ENCODE measurements at regions not wholly inside any gene's neighbourhood (a gene's known extent, or its start where the extent isn't known, plus 50 kb on each side); places are given as distances from the start of the nearest gene placed in this dataset.

DNA sequence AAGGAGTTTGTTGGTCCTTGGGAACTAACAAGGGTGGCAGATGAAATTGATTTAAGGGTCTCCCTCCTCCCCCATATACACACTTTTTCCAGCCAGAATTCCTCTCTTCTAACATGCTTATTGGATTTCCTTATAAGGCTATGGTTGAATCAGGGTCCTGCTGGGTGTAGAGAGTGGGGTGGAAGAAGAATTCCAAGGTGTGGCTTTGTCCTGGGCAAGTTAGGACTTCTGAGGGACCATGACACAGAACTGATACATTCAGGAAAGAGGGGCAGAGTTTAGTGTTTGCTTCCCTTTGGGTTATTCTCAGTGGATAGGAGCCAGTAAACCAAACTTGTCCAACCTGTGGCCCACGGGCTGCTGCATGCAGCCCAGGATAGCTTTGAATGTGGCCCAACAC lies 116.5 kb downstream of the SNX18 start:
- no peak for DNase-seq

DNA sequence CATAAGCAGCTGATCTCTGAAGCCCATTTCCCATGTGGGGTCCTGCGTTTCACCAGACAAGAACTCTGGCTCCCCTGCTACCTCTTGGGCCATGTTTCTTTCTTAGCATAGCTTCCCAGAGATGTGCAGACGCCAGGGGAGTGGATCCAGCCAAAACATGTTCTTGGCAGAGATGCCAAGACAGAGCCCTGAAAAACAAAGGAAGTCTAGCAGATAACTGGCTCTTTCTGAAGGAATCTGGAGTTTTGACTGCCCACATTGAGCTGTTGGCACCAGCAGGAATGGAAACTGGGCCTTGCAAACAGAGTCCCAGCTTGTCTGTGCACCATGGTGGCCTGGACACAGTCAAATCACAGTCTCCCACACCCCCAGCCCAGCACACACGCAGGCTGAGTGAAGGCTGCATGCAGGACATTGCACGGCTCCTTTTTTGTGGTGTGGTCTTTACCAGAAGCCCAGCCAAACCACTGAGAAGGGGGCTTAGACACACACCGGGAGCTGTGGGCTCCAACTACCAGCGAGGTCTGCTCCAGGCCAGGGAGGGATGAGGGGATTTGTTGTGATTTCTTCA lies 114.7 kb downstream of the SNX18 start:
- no peak for DNase-seq

DNA sequence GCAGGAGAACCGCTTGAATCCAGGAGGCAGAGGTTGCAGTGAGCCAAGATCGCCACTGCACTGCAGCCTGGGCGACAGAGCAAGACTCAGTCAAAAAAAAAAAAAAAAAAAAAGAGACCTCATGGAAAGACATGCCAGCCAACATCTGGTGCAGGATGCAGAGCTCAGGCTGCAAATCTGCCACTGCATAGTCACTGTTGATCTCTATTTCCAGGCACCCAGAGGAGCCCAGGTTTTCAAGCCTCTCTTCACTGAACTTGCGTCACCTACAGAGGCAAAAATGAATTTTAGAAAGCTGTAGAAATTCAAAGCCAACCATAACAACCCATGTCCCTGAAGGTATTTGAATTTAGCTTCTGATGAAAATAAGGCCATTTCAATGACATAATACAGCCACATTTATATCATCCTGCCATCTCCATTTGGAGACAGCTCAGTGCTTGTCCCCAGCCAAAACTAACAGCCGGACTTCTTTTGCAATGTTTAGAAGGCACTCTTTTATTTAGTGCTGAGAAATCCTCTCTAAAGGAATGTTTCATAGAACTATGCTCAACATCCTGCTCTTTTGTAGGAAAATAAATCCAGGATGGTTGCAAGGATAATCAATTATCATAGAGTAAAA lies 113.3 kb downstream of the SNX18 start:
- no peak for DNase-seq

DNA sequence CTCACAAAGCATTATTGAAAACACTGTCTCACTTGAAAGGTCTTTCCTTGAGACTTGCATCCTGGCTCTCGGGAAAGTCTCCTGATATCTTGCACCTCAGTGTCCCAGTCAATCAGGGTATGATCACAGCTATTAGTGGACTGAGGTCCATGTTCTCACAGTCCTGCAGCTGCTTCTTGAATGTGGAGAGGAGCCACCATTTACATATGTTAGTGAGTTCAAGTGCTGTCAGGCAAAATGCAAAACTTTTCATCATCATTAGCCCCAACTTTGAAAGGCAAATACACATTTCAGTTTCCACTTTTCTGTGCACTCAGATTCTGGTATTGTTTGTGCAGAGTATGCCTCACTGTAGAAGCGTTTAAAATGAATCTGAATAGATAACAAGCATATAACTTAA lies 111.6 kb downstream of the SNX18 start:
- no peak for DNase-seq

DNA sequence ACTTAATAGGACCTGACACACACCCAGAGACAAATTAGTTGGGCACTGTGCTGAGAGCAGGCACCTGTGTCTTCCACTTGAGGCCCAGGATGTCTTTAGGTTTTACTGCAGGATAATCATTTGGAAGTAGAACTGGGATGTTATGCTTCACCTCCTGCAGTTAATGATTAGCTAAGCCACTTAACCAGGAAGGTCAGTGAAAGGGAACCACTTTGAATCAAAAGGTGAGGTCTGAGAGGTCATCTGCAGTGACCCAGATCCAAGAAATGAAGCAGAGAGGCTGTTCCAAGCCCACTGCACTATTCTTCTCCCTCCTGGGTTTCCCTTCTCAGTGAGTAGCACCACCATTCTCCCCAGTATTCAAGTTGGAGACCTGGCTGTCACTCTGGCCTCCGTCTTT lies 110.5 kb downstream of the SNX18 start:
- DNase-seq = no peak

DNA sequence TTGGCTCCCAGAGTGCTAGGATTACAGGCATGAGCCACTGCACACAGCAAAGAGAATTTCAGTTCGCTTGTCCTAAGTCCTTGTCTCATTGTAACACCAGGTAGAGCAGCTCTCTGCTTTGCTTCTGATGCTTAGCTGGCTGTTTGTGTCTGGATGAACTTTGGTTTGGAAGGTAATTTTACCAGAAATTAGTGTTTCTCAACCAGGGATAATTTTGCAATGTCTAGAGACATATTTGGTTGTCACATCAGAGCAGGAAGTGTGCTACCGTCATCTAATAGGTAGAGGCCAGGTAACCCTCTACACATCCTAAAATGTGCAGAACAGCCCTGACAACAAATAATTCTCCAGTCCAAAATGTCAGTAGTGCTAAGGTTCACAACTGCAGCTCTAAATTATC lies 108.8 kb downstream of the SNX18 start:
- no peak for DNase-seq

DNA sequence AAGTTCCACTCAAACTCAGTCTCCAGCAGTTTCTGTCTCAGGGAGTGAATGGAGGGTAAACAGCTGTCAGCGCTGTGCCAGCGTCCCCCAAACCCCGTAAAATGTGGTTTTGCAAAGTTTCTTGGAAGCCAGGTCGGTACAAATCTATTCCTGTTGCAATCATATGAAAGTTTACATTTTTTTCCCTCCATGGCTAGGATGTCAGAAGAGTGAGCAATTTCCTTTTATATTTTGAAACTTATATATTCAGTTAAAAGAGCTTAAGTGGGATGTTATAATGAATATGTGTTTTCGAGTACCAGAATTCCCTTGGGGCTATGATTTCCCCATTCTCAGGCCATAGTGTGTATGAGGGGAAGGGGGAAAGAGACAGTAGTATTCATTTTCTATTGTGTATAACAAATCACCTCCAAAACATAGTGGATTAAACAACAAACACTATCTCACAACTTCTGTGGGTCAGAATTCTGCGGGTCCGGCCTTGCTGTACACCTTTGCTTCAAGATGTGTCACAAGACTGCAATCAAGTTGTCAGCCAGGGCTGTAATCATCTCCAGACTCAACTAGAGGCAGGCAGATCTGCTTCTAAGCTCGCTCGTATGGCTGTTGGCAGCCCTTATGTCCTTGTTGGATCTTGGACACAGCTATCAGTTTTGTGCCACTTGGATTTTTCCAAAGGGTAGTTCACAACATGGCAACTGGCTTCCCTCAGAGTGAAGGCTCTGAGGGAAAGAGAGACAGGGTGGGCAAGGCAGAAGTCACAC lies 107.4 kb downstream of the SNX18 start:
- DNase-seq = no peak

DNA sequence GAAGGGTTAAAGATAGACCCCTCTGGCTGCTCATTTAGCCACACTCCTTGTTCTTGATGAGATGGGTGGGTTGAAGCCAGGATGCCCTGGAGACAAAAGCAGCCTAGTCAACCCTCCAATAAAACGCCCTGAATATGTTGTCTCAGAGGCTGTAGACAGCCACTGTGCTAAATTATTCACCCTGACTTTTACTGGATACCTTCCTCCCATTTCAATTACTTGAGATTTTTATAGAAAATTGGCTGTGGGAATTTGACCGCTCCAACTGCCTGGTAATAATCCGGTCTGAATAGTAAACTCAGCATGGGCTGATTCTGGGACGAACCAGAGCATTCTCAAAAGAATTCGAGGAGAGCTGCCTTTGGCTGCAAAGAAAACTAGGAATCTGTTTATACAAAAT lies 104.2 kb downstream of the SNX18 start:
- no peak for DNase-seq

DNA sequence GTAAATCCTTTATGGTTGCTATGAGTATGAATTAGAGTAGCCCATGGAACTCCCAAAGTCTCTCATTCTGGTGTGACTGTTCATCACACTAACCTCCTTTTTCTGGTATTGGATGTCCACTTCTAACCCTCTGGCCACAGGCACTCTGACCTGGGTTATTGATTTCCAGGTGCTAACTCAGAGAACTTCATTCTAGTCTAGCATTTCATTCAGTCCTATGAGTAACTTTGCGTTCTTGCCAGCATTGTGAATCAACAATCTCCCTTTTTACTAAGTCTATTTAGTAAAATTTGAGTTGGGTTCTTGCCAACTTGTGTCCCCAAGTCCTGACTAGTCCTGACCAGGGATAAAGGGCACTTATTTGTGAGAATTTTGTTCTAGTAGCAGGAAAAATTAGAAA lies 103.5 kb downstream of the SNX18 start:
- DNase-seq = no peak

DNA sequence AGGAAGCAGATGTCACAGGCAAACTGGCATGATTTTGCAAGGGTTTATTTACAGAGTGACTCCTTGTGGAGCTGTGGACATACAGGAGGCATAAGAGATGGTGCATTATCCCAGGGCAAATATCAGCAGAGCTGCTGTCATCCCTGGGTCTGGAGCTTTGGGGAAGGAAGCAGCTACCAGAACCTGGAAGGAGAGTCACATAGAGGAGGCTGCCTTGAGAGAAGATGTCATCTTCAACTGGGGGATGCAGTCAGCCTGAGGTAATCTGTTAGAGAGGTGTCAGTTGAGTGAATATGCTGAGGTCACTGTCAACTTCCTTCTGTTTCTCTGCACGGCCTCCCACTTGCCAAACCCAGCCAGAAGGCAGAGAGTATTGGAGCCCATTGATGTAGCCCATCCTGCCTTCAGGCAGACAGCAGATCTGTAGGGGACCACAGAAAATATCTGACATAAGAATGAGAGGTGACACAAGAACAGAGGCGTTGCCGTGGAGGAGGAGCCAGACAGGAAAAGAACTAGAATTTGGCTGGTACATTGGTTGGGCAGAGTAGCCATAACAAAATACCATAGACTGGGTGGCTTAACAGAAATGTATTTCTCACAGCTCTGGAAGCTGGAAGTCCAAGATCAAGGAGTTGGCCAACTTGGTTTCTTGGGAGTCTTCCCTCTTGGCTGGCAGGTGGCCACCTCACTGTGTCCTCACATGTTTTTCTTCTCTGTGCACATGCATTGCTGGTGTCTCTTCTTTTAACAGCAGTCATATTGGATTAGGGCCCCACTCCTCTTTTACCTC lies 102.8 kb downstream of the SNX18 start:
- no peak for DNase-seq

DNA sequence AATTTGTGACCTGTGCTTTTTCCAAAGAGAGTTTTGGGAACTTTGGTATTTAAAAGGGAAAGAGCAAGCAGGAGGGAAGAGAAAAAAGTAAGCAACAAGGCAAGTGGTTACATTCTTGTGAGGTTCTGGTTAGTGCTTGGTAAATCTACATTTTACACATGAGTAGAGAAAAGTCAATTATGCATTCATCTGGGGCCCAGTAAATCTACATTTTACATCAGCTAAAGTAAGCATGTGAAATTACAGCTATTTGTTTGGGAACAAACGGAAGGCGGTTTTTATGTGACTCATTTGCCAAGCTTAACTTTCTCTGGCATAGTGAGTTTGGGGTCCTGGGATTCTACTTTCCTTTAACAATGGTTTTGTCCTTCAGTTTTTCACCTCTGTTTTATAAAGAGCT lies 102.2 kb downstream of the SNX18 start:
- DNase-seq = no peak

DNA sequence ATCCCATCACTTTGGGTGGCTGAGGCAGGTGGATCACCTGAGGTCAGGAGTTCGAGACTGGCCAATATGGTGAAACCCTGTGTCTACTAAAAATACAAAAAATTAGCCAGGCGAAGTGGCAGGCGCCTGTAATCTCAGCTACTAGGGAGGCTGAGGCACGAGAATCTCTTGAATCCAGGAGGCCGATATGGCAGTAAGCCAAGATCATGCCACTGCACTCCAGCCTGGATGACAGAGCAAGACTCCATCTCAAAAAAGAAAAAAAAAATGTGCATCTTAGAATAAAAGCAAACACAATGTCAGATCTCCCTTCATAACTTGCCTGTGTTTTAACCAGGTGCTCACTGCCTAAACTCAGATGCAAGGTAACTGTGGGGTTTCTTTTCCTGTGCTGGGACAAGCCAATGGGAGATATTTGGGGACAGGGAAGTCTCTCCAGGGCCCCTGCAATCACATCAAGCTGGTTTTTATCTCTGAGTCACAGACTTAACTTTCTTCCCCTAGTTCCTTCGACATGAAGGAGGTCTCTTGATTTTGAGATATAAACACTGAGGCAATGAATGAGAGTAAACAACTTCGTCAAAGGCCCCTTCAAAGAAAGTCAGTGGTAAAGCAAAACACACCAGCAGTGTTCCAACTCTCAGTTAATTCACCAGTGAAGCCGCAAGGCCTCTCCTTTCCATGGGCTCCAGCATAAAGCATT lies 99.1 kb downstream of the SNX18 start:
- no peak for DNase-seq

DNA sequence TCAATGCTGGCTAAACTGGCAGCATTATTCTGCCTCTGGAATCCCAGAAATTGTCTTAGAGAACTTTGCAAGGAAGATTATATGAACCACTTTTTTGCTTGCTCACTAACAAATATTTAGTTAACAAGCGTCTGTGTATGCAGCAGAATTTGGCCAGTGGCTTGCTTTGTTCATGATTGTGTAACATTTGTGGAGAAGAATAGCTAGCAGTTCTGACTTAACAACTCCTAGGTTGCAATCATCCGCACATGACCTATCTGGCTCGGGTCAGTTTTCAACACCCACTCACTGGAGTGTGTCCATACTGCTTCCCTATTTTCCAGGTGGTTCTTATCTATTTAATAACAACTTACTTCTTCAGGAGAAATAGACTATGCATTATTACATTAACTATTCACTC lies 98.5 kb downstream of the SNX18 start:
- DNase-seq = no peak

DNA sequence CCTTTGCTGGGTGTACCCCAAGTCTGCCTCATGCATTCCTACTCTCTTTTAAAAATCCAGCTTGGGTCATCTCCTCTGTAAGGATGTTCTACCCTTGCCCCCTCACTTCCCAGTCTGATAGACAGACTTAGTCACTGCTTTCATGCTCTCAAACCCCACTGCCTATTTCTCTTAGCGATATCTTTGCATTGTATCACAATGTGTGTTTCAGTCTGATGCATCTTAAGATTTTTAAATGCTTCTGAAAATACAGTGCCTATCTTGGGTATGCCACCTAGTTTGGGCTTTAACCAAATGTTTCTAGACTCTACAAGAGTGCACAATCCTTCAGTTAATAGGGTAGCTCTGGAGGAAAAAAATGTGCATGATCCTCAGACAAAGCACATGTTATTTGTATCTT lies 97.8 kb downstream of the SNX18 start:
- no peak for DNase-seq

DNA sequence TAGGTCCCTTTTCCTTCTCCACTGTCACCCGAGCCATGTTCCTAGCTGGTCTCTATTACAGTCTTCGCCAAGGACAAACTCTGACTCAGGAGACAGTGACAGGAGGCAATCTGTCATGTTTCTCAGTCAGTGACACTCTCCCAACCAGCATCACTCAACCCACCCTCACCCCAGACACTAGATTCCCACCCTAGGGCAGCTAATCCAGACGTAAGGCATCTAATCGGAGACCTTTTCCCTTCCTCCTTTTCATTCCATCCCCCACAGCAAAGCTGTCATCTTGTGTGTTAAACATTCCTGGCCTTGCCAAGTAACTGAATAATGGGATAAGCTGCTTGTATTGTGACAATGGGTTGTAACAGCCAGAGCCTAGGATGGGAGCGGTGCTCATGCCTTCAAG lies 95.2 kb downstream of the SNX18 start:
- DNase-seq = no peak

DNA sequence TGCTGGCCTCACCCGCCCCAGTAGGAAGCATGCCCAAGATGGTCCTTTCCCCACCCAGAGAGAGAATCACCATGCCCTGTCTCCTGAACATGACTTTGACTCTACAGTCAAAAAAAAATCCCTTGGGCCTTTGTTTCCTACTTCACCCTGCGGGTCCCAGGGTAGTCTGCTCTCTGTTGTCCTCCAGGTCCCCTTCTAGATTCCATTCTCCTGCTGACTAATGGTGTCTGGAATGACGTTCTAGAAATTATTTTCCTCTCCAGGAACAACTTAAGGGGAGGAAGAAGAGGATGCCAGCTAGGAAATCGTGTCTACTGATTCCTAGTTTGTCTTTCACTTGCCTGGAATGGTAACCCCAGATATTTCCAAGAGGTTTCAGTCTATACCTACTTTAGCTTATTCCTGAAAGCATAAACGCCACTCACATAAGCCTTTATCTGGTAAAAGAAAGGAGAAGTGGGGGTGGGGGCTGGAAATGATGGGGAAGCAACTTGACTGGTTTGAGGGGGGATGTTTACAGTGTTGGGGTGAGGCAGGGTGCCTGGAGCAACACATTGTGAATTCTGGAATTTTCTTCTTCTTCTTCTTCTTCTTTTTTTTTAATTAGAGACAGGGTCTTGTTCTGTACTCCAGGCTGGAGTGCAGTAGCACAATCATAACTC lies 93.9 kb downstream of the SNX18 start:
- DNase-seq = no peak

DNA sequence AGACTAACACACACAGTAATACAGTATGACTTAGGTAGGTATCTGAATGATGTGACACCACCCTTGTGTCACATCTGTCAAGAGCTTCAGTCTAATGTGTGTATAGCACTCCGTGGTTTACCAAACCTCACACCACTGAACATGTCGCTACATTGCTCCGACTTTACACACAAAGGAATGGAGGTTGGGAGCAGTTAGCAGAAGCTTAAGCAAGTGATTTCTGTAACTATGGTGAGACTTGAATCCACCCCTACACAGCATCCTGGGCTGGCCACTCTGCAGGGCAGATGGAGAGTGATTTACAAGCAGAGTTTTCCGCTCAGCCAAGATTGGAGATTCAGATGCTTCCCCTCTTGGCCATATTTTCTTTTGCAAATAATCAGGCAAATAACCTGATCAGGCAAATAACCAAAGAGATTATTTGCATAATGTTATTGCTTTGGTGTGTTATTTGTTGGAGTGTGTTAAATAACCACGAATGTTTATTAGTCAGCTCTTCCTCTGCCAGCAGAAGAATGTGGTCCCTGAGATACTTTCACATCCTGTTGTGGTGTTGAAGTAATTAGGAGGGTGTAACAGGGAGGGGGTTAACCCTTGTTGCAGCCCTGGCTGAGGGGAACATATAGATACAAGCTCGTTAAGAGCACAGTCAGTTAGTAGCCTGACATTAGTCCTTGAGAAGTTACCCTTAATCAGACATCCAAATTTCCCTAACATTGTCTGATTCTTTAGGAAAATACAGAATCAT lies 92.8 kb downstream of the SNX18 start:
- DNase-seq = peak; percentile 1

DNA sequence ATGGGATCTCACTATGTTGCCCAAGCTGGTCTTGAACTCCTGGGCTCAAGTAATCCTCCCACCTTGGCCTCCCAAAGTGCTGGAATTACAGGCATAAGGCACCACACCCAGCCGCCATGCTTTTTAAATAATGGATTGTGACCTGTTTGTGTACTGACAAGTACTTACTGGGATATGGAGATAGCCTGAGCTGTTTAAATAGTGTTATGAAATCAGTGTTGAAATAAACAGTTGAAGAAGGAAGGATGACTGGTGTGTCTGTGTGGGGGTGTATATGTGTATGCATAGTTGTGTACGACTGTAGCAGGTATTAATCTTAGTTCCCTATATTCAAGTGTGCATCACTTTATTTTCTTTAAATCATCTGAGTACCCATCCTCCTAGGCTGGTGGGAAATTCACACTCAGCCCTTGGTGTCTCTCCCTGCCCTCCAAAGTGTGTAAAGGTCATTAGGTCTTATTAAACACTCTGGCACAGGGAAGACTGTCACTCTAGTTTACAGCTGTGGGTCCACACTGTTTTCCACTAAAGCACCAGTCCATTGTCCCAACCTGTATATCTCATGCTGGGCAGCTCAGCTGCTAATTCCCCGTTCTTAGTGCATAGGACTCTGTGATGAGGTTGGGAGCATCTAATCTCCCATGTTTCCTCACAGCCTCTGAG lies 91.0 kb downstream of the SNX18 start:
- DNase-seq = no peak

DNA sequence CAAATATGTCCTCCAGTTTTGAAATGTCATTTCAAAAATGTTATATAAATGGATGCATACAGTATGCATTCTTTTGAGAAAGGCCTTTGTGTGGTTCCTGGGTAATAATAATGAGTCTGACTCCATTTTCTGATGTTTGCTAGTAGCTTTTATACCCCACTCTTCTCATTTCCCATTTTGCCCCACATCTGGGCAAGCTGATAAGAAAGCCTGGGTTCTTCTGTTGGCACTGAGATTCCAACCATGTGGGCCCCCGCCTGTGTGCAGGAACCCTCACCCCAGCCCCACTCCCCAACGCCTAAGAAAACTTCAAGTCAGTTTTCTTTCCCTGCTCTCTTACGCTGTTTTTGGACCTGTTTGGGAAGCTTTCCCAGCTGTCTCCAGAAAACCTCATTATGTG lies 89.4 kb downstream of the SNX18 start:
- DNase-seq = no peak

DNA sequence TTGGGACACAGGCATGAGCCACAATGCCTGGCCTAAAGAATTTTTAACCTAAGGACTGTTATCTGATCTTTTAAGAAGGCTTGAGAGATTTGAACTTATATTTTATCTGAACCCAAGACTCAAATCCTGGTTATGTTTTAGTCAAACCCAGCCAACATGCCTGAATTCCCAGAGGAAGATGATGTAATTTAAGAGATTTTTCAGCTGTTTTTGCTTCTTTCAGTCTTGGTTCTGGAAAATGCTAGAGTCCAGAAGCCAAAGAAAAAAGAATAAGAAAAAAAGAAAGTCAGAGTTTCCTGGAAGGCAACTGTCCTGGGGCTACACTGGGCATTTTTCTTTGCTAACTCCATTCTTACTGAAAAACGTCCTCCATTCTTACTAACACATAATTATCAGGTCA lies 85.8 kb downstream of the SNX18 start:
- no peak for DNase-seq

DNA sequence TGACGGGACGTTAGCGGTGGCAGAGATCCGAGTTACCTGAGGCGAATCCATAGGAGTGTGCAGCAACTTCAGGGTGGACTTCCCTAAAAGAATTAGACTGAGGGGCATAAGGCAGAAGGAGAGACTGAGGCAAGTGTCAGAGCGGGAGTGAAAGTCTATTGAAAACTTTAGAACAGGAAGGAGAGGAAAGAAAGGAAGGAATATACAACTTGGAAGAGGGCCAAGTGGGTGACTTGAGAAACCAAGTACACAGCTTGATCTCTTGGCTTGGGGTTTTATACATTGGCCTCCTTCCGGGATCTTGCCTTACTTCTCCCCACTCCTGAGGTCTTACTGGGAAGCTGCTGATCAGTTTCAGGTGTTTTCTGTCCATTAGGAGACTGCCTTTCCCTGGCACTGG lies 84.9 kb downstream of the SNX18 start:
- no peak for DNase-seq

Measured in stimulated activated naive CD4-positive, alpha-beta T cell treated with Interleukin-2 at 50 U/mL for 16 hours (primary cell).